ENCODE measurements at regions not wholly inside any gene's neighbourhood (a gene's known extent, or its start where the extent isn't known, plus 50 kb on each side); places are given as distances from the start of the nearest gene placed in this dataset.
A peak's percentile ranks its signal among the peaks of the same experiment; 100 is the strongest.

- no peak for TF ChIP-seq CTCF (IDR thresholded peaks at IDR 0.05; ENCODE audit: low read depth, low read length, missing control alignments)
- no peak overlapping the region for H3K4me3 ChIP-seq (ENCODE audit: low read depth, low read length)
- DNase-seq (ENCODE audit: low read depth): no peak
Measured at GRCh38 chr2:234145057-234145456, 94.6 kb downstream of the SPP2 start.

GRCh38 chr2:234143896-234144295 lies 93.4 kb downstream of the SPP2 start:
- no peak for DNase-seq (ENCODE audit: low read depth)
- no peak for TF ChIP-seq CTCF (IDR thresholded peaks at IDR 0.05; ENCODE audit: low read depth, low read length, missing control alignments)
- H3K4me3 ChIP-seq (ENCODE audit: low read depth, low read length): no peak overlapping the region

GRCh38 chr2:234142530-234142929 lies 92.0 kb downstream of the SPP2 start:
- DNase-seq (ENCODE audit: low read depth): no peak

GRCh38 chr2:234139755-234140154 lies 89.3 kb downstream of the SPP2 start:
- no peak overlapping the region for H3K4me3 ChIP-seq (ENCODE audit: low read depth, low read length)
- DNase-seq (ENCODE audit: low read depth): no peak
- no peak for TF ChIP-seq CTCF (IDR thresholded peaks at IDR 0.05; ENCODE audit: low read depth, low read length, missing control alignments)

More at GRCh38 chr2:234142530-234142929, 92.0 kb downstream of the SPP2 start:
- H3K4me3 ChIP-seq (ENCODE audit: low read depth, low read length): no peak overlapping the region
- TF ChIP-seq CTCF (IDR thresholded peaks at IDR 0.05; ENCODE audit: low read depth, low read length, missing control alignments): no peak

- no peak for DNase-seq (ENCODE audit: low read depth)
- TF ChIP-seq CTCF (IDR thresholded peaks at IDR 0.05; ENCODE audit: low read depth, low read length, missing control alignments): no peak
- no peak overlapping the region for H3K4me3 ChIP-seq (ENCODE audit: low read depth, low read length)
Measured at GRCh38 chr2:234138836-234139235, 88.3 kb downstream of the SPP2 start.

- no peak for TF ChIP-seq CTCF (IDR thresholded peaks at IDR 0.05; ENCODE audit: low read depth, low read length, missing control alignments)
- no peak overlapping the region for H3K4me3 ChIP-seq (ENCODE audit: low read depth, low read length)
- no peak for DNase-seq (ENCODE audit: low read depth)
Measured at GRCh38 chr2:234137400-234138014, 87.0 kb downstream of the SPP2 start.

- DNase-seq (ENCODE audit: low read depth): no peak
- H3K4me3 ChIP-seq (ENCODE audit: low read depth, low read length): no peak overlapping the region
- TF ChIP-seq CTCF (IDR thresholded peaks at IDR 0.05; ENCODE audit: low read depth, low read length, missing control alignments): peak; percentile 21
Measured at GRCh38 chr2:234136461-234136860, 86.0 kb downstream of the SPP2 start.

Data from GM12864 (cell line).